Stomach (tissue), 4 donors: ENCODE measurements at regions not wholly inside any gene's neighbourhood (a gene's known extent, or its start where the extent isn't known, plus 50 kb on each side); places are given as distances from the start of the nearest gene placed in this dataset.

ENCODE experiments used
- CTCF ChIP-seq, 7 experiments: fragments of 450-650 bp in 4 of 7; fragments of 200-600 bp in 3 of 7; sonication (generic) in 3 of 7; IDR thresholded peaks; one replicate each; pipeline ENCODE4 v1.5.1; 2016 to 2019; ENCODE audit warnings: antibody characterized with exemption in 7 of 7, control low read depth in 2 of 7, mild to moderate bottlenecking in 1 of 7
- EP300 ChIP-seq: sonication (generic); formaldehyde crosslinking; IDR thresholded peaks from one replicate; pipeline ENCODE4 v1.6.1; 2017; ENCODE audit warnings: antibody characterized with exemption
- POLR2A ChIP-seq, 4 donors: fragments of 450-650 bp; IDR thresholded peaks; one replicate each; pipeline ENCODE4 v1.6.1; 2016; ENCODE audit warnings: antibody characterized with exemption in 4 of 4, control low read depth in 2 of 4, mild to moderate bottlenecking in 1 of 4, moderate library complexity in 1 of 4
- POLR2AphosphoS5 ChIP-seq, 3 donors: sonication (generic); formaldehyde crosslinking; IDR thresholded peaks; one replicate each; pipeline ENCODE4 v1.6.1; 2016; ENCODE audit warnings: antibody characterized with exemption in 3 of 3

- TF ChIP-seq CTCF (IDR thresholded peaks at IDR 0.05), result no peak
- no peak for TF ChIP-seq POLR2A (IDR thresholded peaks at IDR 0.05)
- no peak for TF ChIP-seq POLR2AphosphoS5 (IDR thresholded peaks at IDR 0.05)
- no peak for TF ChIP-seq EP300
Observed at GRCh38 chr10:44640429-44640828, 255.5 kb upstream of the CXCL12 start.
